Panc1 (cell line): ENCODE measurements at regions not wholly inside any gene's neighbourhood (a gene's known extent, or its start where the extent isn't known, plus 50 kb on each side); places are given as distances from the start of the nearest gene placed in this dataset.

Experiments used
- ATAC-seq: fragments of 200-7000 bp; cut with Tn5 transposase; 2 replicates; pipeline ENCODE4 v1.9.1; 2020; ENCODE audit warnings: mild to moderate bottlenecking, moderate library complexity
- BruUV-seq: library from RNA; stranded (reverse); fragments of 400-500 nt; replicated peaks from 2 replicates; lab custom pipeline; 2021; lab: Mats Ljungman, UMichigan
- CTCF ChIA-PET: fragments of 300-600 bp; sonication (Branson Sonifier 250); formaldehyde crosslinking; loops from one replicate; lab custom pipeline; 2022; ENCODE audit warnings: antibody characterized with exemption; lab: Charles Lee
- POLR2A ChIA-PET: fragments of 300-600 bp; sonication (Branson Sonifier 250); formaldehyde crosslinking; loops from one replicate; lab custom pipeline; 2022; ENCODE audit warnings: antibody characterized with exemption; lab: Charles Lee
- DNase-seq: peaks from one replicate; pipeline ENCODE4 v3.0.0-alpha.2; 2010; ENCODE audit warnings: low read depth, low spot score
- H3K27ac ChIP-seq: 2 replicates; pipeline ENCODE4 v1.5.1; 2011; ENCODE audit warnings: mild to moderate bottlenecking, low read length, inconsistent platforms
- H3K27me3 ChIP-seq: fragments of 200-500 bp; sonication (Bioruptor generic); 2 replicates; pipeline ENCODE4 v1.6.0; 2014; ENCODE audit warnings: low read length, inconsistent platforms; ENCODE audit not compliant: control insufficient read depth, insufficient read depth
- H3K36me3 ChIP-seq: fragments of 200-500 bp; sonication (Bioruptor generic); 2 replicates; pipeline ENCODE4 v1.5.1; 2014; ENCODE audit warnings: inconsistent platforms, mild to moderate bottlenecking, low read length, moderate library complexity; ENCODE audit not compliant: control insufficient read depth, insufficient read depth
- H3K4me1 ChIP-seq: 2 replicates; pipeline ENCODE4 v1.5.1; 2011; ENCODE audit warnings: inconsistent platforms, mild to moderate bottlenecking, low read length, moderate library complexity; ENCODE audit not compliant: control insufficient read depth, insufficient read depth
- H3K4me3 ChIP-seq, 2 experiments: 2 replicates each; pipeline ENCODE4 v1.5.1; 2011 to 2012; ENCODE audit warnings: low read depth in 2 of 2, low read length in 2 of 2, mild to moderate bottlenecking in 2 of 2, inconsistent platforms in 1 of 2, moderate library complexity in 1 of 2
- H3K9me3 ChIP-seq: fragments of 200-500 bp; sonication (Bioruptor generic); 2 replicates; pipeline ENCODE4 v1.5.1; 2014; ENCODE audit warnings: low read depth, mild to moderate bottlenecking, inconsistent platforms, low read length, moderate library complexity; ENCODE audit not compliant: control insufficient read depth, insufficient read depth
- CTCF ChIP-seq: fragments of 450-650 bp; IDR thresholded peaks from 2 replicates; pipeline ENCODE4 v1.5.1; 2017; ENCODE audit warnings: mild to moderate bottlenecking
- POLR2AphosphoS5 ChIP-seq: IDR thresholded peaks from 2 replicates; pipeline ENCODE4 v1.6.1; 2012; ENCODE audit warnings: mild to moderate bottlenecking, low read depth, low read length, moderate library complexity
- SIN3A ChIP-seq: IDR thresholded peaks from 2 replicates; pipeline ENCODE4 v1.6.1; 2012; ENCODE audit warnings: low read depth, mild to moderate bottlenecking, low read length, moderate library complexity, borderline replicate concordance; ENCODE audit not compliant: insufficient read depth
- TCF7L2 ChIP-seq: IDR thresholded peaks from 2 replicates; pipeline ENCODE4 v1.6.1; 2011; ENCODE audit warnings: mild to moderate bottlenecking, low read depth, low read length, inconsistent platforms
- in situ Hi-C: cut with HindIII; loops from 2 replicates; pipeline ENCODE4 v1.10.0; 2016; ENCODE audit warnings: low sequenced_read_pairs, low pct_unique_long_range_greater_than_20kb
- intact Hi-C: fragments of 100-400 bp; cut with micrococcal nuclease; formaldehyde crosslinking; loops from one replicate; pipeline ENCODE4 v1.10.0; 2022; ENCODE audit not compliant: unreplicated experiment
- TF ChIP-seq, protein P1 (sequence below), 2 experiments: IDR thresholded peaks; 2 replicates each; pipeline ENCODE4 v1.6.1; 2011 to 2012; ENCODE audit warnings: low read depth in 2 of 2, control low read depth in 1 of 2, low read length in 1 of 2, mild to moderate bottlenecking in 1 of 2, moderate library complexity in 1 of 2; ENCODE audit not compliant: insufficient read depth in 1 of 2

GRCh38 chr1:65728504-65728903 lies 64.2 kb upstream of the PDE4B start:
- Histone ChIP-seq H3K27ac (no peak overlapping the region), H3K4me3 (no peak overlapping the region), H3K9me3 (no peaks in the 10 kb centered on the region), H3K36me3 (no peaks in the 10 kb centered on the region), H3K4me1 (no peaks in the 10 kb centered on the region), H3K27me3 (no peaks in the 10 kb centered on the region)
- in situ Hi-C loops (no loop called here), intact Hi-C loops (no loop called here)
- DNase-seq = no peak
- BruUV-seq = no TSS peak
- ChIA-PET CTCF (no interaction called here), POLR2A (no interaction called here)
- TF ChIP-seq SIN3A (no peak), POLR2AphosphoS5 (no peak), CTCF (no peak), TCF7L2 (no peak)
- TF ChIP-seq, protein P1, sequence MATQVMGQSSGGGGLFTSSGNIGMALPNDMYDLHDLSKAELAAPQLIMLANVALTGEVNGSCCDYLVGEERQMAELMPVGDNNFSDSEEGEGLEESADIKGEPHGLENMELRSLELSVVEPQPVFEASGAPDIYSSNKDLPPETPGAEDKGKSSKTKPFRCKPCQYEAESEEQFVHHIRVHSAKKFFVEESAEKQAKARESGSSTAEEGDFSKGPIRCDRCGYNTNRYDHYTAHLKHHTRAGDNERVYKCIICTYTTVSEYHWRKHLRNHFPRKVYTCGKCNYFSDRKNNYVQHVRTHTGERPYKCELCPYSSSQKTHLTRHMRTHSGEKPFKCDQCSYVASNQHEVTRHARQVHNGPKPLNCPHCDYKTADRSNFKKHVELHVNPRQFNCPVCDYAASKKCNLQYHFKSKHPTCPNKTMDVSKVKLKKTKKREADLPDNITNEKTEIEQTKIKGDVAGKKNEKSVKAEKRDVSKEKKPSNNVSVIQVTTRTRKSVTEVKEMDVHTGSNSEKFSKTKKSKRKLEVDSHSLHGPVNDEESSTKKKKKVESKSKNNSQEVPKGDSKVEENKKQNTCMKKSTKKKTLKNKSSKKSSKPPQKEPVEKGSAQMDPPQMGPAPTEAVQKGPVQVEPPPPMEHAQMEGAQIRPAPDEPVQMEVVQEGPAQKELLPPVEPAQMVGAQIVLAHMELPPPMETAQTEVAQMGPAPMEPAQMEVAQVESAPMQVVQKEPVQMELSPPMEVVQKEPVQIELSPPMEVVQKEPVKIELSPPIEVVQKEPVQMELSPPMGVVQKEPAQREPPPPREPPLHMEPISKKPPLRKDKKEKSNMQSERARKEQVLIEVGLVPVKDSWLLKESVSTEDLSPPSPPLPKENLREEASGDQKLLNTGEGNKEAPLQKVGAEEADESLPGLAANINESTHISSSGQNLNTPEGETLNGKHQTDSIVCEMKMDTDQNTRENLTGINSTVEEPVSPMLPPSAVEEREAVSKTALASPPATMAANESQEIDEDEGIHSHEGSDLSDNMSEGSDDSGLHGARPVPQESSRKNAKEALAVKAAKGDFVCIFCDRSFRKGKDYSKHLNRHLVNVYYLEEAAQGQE (IDR thresholded peaks at IDR 0.05; ENCODE audit: insufficient read depth in 1 of 2, low read depth in 2 of 2, low read length in 1 of 2) = no peak
- ATAC-seq = no peak

DNA sequence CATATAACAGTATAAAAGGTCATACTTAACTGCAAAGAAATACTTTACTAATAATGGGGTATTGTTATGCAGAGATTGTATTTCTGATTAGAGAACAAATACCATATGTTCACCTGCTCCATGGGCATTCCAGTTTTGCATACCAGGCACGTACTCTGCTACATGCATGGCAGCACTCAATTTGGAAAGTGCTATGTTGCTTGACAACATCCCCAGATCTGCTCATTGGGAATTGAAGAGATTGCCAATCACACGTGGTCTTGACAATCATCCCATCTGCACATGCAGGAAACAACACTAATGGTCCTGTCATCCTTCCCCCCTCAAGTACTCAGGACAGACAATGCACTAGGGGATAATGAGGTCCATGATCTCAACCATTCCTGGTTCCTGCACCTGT lies 63.4 kb upstream of the PDE4B start:
- CTCF ChIA-PET = no interaction called here
- in situ Hi-C loops = no loop called here
- no TSS peak for BruUV-seq

DNA sequence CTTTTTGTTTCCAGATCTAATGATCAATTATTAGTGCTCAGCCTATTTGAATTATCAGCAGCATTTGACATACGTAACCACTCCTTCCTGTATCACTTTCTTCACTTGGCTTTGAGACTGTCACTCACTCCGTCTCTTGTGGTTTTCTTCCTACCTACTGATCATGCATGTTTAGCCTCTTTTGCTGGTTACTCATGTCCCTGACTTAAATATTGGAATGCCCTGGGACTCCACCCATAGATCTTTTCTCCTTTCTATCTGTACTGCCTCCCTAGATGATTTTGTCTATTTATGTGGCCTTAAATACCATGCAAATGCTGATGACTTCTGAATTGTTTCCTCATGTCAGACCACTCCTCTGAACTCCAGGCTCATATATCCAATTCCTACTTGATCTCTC lies 57.7 kb upstream of the PDE4B start:
- Histone ChIP-seq H3K27ac (no peak overlapping the region), H3K27me3 (no peaks in the 10 kb centered on the region), H3K36me3 (no peaks in the 10 kb centered on the region), H3K4me1 (no peaks in the 10 kb centered on the region), H3K9me3 (no peaks in the 10 kb centered on the region), H3K4me3 (no peak overlapping the region)
- intact Hi-C loops = no loop called here
- ChIA-PET POLR2A (no interaction called here), CTCF (no interaction called here)
- in situ Hi-C loops = no loop called here
- no TSS peak for BruUV-seq
- TF ChIP-seq CTCF (no peak), TCF7L2 (no peak), SIN3A (no peak), POLR2AphosphoS5 (no peak)
- TF ChIP-seq, protein P1 (IDR thresholded peaks at IDR 0.05; ENCODE audit: insufficient read depth in 1 of 2, low read depth in 2 of 2, low read length in 1 of 2) = no peak
- DNase-seq = no peak
- no peak for ATAC-seq

More for the DNA sequence above, 63.4 kb upstream of the PDE4B start:
- TF ChIP-seq SIN3A = no peak
- no peak for TF ChIP-seq POLR2AphosphoS5
- no peak for TF ChIP-seq TCF7L2
- ATAC-seq (no peak), DNase-seq (no peak)
- no peaks in the 10 kb centered on the region for H3K27me3 ChIP-seq
- POLR2A ChIA-PET = no interaction called here
- no peak overlapping the region for H3K4me3 ChIP-seq
- no peaks in the 10 kb centered on the region for H3K36me3 ChIP-seq
- H3K4me1 ChIP-seq = no peaks in the 10 kb centered on the region
- intact Hi-C loops = no loop called here
- no peak overlapping the region for H3K27ac ChIP-seq
- H3K9me3 ChIP-seq = no peaks in the 10 kb centered on the region
